ENCODE measurements at regions not wholly inside any gene's neighbourhood (a gene's known extent, or its start where the extent isn't known, plus 50 kb on each side); places are given as distances from the start of the nearest gene placed in this dataset.

DNA sequence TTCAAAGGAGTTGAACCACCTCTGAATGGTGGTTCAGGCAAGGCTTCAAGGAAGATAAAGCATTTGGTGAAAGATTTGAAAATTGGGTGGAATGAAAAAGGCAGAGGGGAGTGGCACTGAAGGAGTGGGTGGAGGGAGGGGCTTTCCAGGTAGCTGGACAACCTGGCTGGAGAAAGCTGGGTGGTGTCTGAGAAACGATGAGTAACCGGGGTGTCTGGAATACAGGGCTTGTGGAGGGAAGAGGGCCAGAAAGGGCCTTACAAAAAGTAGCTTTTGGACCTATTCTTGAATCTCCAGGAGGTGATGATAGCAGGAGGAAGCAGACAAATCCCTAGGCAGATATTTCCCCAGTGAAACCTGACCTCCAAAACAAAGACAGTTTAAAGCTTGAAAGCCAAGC is 99.3 kb downstream of the RASSF10 start:
- CTCF ChIA-PET = no interaction called here
- H3K79me2 ChIP-seq (ENCODE audit: insufficient read depth) = no peaks in the 10 kb centered on the region

More for the DNA sequence above, 99.3 kb downstream of the RASSF10 start:
- TF ChIP-seq YY1 (IDR thresholded peaks at IDR 0.05; ENCODE audit: low read depth) (no peak), GABPA (IDR thresholded peaks at IDR 0.05; ENCODE audit: low read depth) (no peak), RFX5 (IDR thresholded peaks at IDR 0.05; ENCODE audit: low read length) (no peak), TAF1 (IDR thresholded peaks at IDR 0.05; ENCODE audit: borderline replicate concordance, low read depth, low read length) (no peak), MAX (IDR thresholded peaks at IDR 0.05; ENCODE audit: low read depth) (no peak), NFIC (IDR thresholded peaks at IDR 0.05; ENCODE audit: borderline replicate concordance) (no peak), USF1 (IDR thresholded peaks at IDR 0.05; ENCODE audit: borderline replicate concordance, low read depth) (no peak), MXI1 (IDR thresholded peaks at IDR 0.05; ENCODE audit: low read depth, low read length) (no peak), JUND (IDR thresholded peaks at IDR 0.05) (no peak), REST (IDR thresholded peaks at IDR 0.05; ENCODE audit: low read depth, low read length) (no peak), RCOR1 (IDR thresholded peaks at IDR 0.05; ENCODE audit: low read length) (no peak)
- TF ChIP-seq, protein P1, sequence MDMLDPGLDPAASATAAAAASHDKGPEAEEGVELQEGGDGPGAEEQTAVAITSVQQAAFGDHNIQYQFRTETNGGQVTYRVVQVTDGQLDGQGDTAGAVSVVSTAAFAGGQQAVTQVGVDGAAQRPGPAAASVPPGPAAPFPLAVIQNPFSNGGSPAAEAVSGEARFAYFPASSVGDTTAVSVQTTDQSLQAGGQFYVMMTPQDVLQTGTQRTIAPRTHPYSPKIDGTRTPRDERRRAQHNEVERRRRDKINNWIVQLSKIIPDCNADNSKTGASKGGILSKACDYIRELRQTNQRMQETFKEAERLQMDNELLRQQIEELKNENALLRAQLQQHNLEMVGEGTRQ (IDR thresholded peaks at IDR 0.05; ENCODE audit: borderline replicate concordance, low read depth, low read length) = no peak
- POLR2A ChIA-PET = no interaction called here
- Histone ChIP-seq H3F3A (replicated peaks; ENCODE audit: insufficient read depth) (no peaks in the 10 kb centered on the region), H4K20me1 (ENCODE audit: insufficient read depth) (no peaks in the 10 kb centered on the region), H2AFZ (ENCODE audit: low read depth) (no peak overlapping the region), H3K4me2 (no peak overlapping the region), H3K36me3 (replicated peaks in 1 of 2; ENCODE audit: control insufficient read depth in 1 of 2, insufficient read depth in 2 of 2, low read length in 1 of 2) (no peaks in the 10 kb centered on the region), H3K4me1 (ENCODE audit: control insufficient read depth in 1 of 2, insufficient read depth in 2 of 2, low read depth in 1 of 2, low read length in 1 of 2) (peaks cover 0 to 23% of the 10 kb centered on the region in 2 experiments; a peak in 2 of 4 replicates), H3K9me2 (no peaks in the 10 kb centered on the region), H3K27me3 (ENCODE audit: insufficient read depth) (no peaks in the 10 kb centered on the region; the same call in 1 of the 2 replicates), H3K9me3 (no peaks in the 10 kb centered on the region), H3K4me3 (ENCODE audit: low read depth in 2 of 2, low read length in 1 of 2) (no peak overlapping the region), H3K27ac (ENCODE audit: low read depth in 2 of 2, low read length in 1 of 2) (no peak overlapping the region), H3K9ac (no peak overlapping the region)
- 79% methylated on average over 2 of the region's 2 CpGs for WGBS (ENCODE audit: low lambda C conversion rate)
- DNase-seq = no peak

All from SK-N-SH (cell line).